NCI-H2171 (cell line): ENCODE measurements at regions not wholly inside any gene's neighbourhood (a gene's known extent, or its start where the extent isn't known, plus 50 kb on each side); places are given as distances from the start of the nearest gene placed in this dataset.

Source experiments
- DNase-seq: peaks from one replicate; lab custom pipeline; 2025; lab: John Stamatoyannopoulos, UW

DNA sequence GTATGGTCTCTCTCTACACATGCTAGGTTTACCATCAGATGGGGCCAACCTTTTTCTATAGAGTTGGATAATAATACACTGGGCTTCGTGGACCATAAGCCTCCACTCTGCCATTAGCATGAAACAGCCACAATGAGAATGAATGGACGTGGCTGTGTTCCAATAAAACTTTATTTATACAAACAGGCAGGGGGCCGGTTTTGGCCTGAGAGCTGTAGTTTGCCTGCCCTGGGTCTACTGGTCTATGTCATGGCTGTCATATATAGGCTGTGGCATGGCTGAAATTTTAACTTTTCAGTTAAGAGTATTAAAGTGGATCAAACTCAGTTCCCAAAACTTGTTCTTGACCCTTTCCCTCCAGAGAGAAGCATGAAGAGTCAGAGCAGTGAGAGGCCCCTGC is 120.3 kb upstream of the MYL2 start:
- no peak for DNase-seq

DNA sequence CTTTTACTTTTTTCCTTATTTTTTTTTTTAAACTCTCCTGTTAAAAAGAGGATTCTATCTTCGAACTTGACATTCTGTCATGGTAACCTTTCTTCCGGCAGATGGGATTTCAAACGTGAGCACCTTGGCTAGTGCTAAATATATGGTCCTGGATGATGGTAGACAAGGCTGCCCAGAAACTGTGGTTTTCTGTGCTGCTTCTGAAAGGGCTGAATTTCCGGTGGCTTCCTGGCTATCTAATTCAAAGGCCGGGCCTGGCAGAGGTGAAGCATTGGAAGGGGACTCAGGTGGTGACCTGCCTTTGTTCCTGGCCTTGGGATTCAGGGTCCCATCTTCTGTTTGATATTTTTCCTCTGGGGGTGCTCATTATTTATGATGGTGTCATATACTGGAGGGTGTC is 118.6 kb upstream of the MYL2 start:
- DNase-seq: no peak

DNA sequence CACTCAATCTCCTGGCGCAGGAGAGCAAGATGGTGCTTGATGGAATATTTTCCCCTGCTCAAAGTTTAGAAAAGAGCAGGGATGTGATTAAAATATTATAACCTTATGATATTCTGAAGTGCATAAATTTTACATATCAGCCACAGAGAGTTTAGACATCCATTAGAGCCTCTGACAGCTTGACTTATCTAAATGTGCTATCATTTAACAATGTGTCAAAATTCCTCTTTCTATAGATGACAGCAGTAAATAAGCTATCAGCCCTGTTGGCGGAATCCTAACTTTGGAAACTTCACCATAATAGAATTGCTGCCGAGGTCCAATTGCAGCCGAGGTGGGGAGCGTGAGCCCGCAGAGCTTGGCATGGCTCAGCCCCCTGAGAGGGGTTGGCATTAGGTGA is 117.7 kb upstream of the MYL2 start:
- no peak for DNase-seq

DNA sequence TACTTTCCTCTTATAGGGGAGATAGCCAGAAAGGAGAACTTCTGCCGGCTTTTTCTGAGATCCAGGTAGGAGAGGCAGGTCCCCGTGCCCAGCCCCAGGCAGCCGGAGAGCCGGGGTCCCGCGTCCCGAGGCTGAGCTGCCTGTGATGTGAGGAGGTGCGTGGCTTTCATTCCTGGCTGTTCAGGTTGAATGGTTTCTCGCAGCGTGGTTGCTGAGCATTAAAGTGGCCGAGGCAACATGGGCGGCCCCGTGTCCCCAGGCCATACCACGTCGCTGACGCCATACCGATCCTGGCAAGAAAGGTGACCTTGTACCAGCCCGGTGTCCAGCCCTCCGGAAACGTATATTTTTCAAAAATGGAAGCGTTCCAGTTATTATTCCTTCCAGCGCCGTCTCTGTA is 116.7 kb upstream of the MYL2 start:
- DNase-seq: no peak

DNA sequence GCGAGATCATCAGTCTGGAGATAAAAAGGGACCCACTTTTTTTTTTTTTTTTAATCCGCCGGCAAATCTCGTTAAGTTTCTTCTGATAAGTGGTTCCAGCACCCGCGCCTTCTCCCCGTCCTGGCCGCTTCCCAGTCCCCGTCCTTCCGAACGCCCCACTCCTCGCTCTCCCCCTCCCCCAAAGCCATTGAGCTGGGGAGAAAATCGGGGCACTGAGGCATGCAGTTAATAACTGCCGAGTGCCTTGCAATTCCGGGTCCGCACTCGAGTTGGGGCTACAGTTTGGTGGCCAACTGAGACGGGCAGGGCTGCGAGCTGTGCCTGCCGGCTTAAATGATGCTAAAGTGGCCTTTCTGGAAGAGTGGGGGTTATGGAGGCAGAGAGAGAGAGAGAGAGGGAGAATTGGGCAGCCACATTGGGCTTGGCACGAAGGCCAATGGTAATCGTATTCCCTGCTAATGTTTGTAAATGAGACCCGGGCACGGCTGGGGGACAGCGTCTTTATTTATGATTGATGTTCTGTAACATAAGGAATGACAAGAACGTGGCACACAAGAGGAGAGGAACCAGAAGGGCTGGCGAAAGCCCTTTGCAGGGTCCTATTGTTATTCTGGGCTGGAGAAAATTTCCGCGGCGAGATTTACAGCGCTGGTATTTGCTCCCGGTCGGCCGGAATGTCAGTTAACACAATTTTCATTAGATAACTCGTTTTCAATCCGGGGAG is 115.4 kb upstream of the MYL2 start:
- DNase-seq: no peak

DNA sequence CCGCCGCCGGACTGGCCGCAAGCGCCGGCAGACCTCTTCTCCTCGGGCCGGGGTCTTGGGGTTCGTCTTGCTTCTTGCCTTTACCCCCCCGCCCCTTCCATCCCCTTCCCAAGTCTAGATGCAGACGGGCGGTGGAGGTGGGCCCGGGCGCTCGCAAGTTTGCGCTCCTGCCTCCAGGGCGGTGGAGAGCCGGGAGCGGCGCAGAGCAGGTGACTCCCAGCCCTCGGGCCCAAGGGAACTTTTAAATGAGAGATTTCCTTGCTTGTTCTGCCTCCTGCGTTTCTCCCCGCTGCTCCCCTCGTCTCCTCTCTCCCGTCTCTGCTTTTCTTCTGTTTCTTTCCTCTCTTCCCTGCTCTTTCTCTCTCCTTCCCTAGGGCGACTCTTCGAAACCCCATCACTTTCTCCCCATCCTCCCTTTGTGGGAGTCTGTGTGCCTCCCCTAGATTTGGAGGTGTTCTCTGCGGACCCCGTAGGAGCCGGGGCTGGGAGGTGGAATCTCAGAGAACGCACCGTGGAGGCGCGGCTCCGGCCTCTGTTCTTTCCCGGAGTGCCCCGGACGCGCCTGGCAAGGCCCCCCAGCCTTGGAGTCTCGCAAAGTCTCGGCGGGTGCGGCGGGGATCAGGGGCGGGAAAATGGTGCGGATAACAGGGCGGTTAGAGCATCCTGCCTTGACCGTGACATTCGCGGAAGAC is 114.7 kb upstream of the MYL2 start:
- peak; percentile 63 for DNase-seq

DNA sequence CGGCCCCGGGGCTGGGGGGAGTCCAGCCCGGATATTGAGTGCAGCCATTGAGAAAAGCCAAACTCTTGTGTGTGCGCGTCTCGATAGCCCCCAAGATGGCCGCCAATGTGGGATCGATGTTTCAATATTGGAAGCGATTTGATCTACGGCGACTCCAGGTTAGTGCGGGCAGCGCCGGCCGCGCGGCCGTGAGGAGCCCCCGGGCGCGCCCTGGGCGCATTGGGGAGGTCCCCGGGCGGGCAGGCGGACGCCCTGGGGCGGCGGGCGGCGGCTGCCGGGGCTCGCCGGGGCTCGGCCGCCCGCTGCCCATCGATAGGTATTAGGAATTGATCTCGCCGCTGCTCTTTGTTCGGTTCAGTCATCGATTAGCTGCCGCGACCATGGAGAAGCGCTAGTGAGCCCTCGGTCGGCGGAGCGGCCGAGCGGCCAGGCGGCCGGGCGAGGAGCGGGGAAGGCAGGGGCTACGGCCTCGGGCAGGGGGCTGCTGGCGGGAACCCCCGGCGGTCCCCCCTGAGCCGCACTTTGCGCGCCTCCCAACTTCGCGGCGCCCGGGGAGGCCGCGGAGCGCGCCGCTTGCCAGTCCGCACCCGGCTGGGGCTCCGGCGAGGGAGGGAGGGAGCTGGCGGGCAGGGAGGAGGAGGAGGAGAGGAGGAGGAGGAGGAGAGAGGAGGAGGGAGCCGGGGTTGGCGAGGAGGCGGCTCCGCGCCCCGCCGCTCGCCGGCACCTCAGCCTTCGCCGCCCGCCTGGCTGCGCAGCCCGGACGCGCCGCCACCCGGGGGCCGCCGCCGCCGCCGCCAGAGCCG is 113.9 kb upstream of the MYL2 start, which contains the start of gene CUX2:
CUX2 (plus strand) TSS at position 83 of the 803 bp plus-strand sequence.
- peak; percentile 48 for DNase-seq

DNA sequence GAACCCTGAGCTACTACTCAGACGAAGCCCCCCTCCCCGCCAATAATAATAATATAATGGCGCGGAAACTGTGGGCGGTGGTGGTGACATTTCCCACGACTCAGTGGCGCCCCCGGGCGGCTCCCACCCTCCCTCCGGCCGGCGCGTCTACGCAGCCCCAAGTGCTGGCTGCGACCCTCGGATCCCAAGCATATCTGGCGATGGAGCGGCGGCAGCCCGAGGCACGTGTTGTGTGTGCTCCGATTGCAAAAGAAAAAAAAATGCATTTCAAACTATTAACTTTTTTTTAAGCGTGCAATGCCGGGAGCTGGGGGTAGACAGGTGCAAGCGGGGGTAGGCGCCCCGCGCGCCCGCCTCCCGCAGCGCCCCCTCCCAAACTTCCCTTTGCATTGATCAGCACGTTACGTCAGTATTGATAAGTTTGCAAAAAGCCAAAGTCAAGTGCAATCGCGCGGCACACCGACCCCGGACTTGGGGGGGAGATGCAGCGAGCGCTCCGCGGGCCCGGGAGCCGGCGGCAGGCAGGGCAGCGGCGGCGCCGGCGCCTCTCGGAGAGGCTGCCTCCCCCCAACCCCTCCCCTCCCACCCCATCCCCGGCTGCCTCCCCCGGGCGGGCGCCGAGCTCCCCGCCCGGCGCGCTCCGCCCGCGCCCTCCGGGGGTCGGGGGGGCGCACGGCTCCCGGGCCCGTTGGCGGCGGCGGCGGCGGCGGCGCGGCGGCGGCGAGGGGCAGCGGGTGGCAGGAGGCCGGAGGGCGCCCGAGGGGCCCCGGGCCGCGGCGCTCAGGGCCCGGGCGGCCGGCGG is 113.1 kb upstream of the MYL2 start:
- DNase-seq: peak; percentile 77

DNA sequence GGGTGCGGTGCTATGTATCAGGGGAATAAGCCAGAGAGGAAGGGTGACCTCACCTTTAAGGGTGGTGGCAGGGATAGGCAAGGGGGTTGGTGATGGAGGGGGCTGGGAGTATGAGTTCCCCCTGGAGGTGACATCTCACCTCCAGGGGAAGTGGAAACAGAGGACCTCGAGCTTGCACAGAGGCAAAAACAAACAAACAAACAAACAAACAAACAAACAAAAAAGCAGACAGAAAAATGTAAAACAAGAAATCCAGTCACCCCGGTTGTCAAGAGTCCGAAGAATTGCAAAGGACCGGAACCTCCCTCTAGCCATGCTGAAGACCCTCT is 112.2 kb upstream of the MYL2 start:
- no peak for DNase-seq

DNA sequence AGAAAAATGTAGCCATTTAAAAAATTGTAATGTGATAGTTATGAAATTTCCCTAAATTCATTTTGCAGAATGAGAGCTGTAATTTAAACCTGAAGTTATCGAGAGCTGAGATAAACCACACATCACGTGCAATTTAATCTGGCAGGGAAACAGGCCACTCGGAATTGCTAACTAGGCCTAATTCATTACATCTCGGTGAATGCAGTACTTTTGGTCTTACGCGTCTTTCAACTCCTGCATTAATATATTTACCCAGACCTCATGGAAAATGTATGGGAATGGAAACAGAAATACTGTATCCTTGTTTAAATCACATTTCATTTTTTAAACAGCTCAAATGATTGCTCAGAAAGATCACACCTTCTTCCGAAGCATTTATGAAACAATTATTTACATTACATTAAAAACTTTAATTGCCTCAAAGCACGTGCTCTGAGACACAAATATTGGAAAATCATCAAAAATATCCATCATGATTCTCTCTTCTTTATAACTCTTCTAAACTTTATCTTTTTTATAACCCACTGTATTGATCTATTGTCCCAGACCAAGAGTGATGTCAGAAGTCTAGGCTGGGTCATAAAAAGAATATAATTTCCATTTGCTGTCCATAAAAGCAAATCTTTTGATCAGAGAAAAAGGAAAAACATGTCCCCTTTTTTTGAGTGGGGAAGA is 111.7 kb upstream of the MYL2 start:
- no peak for DNase-seq

DNA sequence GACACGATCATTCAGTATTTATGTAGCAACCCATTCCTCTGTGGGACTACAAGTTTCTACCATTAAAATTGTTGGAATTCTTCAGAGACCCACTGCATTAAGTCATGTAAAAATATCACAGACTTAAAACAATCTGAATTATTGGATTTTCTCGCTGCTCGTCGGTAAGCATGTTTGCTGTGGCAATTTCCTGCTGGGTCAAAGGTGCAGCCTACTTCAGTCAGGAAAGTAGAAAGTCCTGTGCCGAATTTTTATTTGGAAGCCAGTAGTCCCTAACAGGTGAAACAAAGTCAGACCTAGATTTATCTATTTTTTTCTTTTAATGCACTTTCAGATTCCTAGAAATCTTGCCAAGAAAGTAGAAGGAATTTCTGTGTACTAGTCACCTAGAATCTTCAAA is 110.4 kb upstream of the MYL2 start:
- DNase-seq: no peak

DNA sequence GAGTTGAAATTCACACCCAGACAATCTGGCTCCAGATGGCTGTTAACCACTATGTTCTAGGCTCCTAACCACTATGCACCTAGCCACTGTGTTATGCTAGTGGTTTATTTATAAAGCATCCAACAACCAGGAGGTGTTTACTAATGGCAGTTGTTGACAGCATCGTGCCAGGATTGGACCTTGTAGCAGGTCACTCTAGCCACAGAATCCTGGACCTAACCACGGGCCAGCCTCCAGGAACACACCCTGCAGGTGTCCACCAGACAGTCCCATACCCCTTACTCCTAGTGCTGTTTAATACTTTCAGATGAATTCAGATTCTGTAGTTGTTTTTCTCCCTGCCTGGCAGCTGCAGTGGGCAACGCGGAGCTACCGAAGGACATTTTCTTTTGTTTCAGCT is 109.4 kb upstream of the MYL2 start:
- DNase-seq: no peak

DNA sequence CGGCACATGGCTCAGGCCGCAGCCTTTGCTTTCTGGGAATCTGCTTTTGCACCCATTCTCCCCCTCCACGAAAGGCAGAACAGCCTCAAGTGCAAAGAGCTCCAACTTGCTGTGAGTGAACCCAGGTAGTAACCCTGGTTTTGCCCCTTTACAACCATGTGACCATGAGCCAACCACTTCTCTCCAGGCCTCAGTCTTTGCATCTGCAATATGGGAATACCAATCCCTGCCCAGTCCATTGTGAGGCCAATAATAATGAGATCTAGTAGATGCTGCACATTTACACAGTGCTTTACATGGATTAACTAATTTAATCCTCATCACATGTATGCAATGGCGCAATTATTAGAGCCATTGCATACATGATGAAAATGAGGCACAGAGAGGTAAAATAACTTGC is 108.9 kb upstream of the MYL2 start:
- DNase-seq: no peak

DNA sequence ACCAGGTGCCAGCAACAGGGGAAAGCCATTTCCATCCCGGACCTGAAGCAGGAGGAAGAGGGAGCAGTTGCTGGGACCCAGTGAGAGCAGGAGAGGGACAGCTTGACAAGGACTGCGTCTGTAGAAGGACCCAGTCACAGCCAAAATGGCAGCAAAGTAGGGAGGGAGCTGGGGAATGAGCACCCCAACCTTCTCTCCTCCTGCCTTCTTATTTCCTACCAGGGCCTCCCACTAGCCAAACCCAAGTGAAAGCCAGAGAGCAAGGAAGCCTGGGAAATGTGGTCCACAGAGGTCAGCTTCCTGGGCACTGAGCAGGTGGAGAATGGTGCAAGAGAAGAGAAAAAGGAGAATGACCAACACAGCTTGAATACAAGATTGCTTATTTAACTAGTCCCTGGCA is 108.5 kb upstream of the MYL2 start:
- no peak for DNase-seq

DNA sequence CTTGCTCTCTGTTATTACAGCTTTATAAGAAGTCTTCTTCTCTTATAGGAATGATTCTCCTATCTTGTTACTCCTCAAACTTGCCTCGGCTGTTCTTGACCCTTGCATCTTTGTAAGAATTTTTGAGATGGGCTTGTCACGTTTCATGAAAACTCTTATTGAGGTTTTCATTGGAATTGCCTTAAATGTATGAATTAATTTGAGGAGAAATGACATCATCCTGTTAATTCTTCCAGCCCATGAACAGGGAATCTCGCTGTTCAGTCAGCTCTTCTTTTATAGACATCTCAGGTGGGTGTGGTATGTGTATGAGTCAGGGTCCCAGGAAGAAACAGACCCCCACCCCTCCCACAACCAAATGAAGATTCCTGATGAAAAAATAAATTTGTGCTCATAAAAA is 107.1 kb upstream of the MYL2 start:
- no peak for DNase-seq

DNA sequence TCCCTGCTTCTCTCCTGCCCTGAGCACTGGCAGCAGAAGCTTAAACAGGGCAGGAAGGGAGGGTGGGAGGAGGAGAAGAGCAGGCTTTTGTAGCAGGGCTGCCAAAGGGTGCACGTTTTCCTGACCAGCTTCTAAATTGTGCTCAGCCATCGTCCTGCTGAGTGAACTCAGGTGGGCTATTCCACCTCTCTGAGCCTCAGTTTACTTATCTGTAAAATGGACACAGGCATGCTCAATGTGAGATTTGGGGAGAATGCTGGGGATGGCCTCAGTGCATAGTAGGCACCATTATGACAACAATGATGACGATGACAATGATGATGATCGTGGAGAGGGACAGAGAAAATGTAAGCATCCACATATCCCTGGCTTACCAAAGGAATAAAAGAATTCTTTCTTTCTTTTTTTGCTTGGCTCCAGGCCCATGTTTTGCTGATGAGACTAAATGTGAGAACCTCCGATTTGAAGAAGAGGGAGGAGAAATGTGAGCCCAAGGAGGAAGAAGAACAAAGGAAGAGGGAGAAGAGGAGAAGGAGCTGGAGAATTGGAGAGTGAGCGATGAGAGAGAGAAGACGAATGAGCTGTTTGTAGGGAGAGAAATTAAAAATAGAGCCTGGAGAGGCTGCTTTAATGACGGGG is 105.5 kb upstream of the MYL2 start:
- no peak for DNase-seq

DNA sequence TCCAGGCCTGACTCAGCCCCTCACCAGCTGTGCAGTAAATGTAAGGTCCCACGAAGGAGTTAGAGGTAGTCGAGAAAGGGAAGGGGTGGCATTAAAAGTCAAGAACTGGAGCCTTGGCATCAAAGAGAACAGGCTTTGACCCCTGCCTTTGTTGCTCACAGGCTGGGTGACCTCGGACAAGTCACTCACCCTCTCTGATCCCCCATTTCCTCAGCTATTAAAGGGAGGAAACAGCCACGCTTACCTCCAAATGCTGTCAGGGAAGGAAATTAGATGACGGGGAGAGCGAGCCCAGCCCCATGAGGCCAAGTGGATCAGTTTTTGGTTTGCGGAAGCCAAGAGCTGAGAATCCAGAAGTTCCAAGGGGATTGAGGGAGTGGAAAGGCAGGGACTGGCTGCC is 104.9 kb upstream of the MYL2 start:
- DNase-seq: no peak

DNA sequence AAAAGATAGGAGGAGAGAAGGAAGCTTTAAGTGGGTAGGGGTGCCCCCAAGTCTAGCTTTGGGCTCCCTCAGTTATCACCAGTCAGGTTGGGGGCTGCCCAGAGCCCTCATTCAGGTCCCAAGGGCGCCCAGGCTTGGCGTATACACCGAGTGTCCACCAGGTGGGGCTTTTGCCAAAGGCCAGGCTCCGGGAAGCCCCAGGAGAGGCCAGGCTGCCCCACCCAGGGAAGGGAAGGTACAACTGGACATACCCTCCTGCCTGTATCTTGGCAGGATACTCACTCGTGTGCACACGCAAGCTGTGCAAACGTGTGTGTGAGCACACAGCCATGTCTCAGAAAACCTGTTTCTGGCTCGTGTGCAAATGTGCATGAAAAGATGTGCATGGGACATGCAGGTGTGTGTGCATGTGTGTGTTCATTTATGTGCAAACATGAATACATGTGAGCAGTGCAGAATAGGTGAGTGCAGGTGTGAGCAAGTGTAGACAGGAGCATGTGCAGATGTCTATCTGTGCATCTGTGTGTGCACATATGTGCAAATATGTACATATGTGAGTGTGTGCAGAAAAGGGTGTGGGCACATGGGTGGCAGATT is 103.9 kb upstream of the MYL2 start:
- DNase-seq: peak; percentile 52

DNA sequence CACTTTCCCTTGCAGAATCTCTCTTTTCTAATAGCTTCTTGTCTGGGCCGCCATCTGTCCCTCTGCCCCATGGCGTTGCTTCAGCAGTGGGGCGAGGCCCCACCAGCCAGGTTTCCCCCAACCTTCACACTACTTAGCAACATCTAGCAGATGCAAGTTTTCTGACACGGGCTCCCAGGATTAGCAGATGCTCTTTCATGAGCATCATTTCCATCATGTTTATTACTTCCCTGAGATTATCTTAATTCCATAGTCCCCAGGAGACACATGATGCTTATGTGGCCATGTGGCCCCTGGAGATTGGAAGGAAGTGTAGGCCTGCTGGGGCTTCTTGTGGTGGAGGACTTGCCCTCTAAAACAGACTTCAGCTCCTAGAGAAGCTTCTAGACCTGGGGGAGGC is 102.0 kb upstream of the MYL2 start:
- no peak for DNase-seq

DNA sequence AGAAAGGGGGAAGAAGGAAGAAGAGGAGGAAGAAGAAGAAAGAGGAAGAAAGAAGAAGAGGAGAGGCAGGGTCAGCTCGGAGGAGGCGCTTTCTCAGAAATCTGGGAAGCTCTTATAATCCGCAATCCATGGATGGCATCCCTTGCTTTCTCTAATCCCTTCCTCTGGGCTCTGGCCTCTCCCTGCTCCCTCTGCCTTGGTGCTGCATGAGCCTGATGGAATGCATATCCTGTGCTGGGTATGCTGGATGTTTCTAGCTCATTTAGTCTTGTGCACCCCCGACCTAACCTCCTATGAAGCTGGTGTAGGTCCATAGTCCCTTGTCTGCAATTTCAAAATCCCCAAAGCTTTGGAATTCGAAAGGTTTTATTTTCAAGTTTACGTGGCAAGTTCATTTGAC is 94.2 kb upstream of the MYL2 start:
- DNase-seq: no peak

DNA sequence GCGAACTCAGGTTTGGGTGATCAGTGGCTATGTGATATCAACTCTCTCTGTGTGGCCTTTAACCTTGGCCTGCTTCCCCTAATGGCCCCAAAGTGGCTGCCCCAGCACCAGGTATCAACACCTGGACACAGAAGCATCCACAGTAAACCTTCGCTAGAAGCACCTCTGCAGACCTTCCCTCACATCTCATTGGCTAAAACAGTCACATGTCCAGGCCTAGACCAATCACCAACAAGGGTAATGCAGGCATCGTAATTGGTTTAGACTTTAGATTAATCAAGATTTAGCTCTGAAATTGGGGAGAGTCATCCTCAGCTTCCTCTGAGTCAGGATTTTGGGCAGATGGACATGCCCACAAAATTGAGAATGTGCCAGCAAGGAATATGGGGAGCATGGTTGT is 92.5 kb upstream of the MYL2 start:
- DNase-seq: no peak
